ENCODE measurements at regions not wholly inside any gene's neighbourhood (a gene's known extent, or its start where the extent isn't known, plus 50 kb on each side); places are given as distances from the start of the nearest gene placed in this dataset.

DNA sequence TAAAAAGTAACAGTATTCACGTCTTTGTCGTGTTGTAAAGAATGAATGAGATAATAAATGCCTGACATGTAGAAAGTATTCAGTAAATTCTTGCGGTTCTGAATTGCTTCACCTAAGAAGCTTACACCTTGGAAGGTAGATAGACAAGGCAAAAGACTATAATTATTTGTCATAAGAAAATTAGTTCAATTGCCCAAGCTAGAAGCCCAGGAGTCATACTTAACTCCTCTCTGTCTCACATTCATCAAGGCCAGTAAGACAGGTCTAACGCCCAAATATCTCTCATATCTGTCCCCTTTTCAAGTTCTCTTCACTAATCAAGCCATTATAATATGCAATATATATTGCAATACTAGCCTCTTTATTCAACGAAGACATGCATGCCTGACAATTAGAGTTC lies 87.7 kb upstream of the AMOTL1 start:
- intact Hi-C loops (cut with micrococcal nuclease; ENCODE audit: unreplicated experiment) = no loop called here
- H2AFZ ChIP-seq = no peak overlapping the region
- H3K36me3 ChIP-seq (ENCODE audit: low read depth) = no peaks in the 10 kb centered on the region
- H3K4me3 ChIP-seq = no peak overlapping the region
- no peaks in the 10 kb centered on the region for H4K20me1 ChIP-seq (ENCODE audit: insufficient read depth)
- ChIA-PET POLR2A (ENCODE audit: unreplicated experiment) (no interaction called here), CTCF (no interaction called here)
- no peak overlapping the region for H3K4me2 ChIP-seq
- no peaks in the 10 kb centered on the region for H3K27me3 ChIP-seq (ENCODE audit: insufficient read depth, low read depth)
- no peaks in the 10 kb centered on the region for H3K79me2 ChIP-seq (ENCODE audit: low read depth)
- peaks cover 1% of the 10 kb centered on the region; the same call in 1 of the 2 replicates for H3K9me3 ChIP-seq (ENCODE audit: insufficient read depth, low read depth)
- no peak for DNase-seq
- no TSS peak for BruUV-seq (replicated peaks)
- no peaks in the 10 kb centered on the region for H3K9me2 ChIP-seq (ENCODE audit: insufficient read depth)
- TF ChIP-seq CTCF (conservative IDR thresholded peaks at IDR 0.05) = no peak
- no peak for TF ChIP-seq EZH2 (IDR thresholded peaks at IDR 0.05; ENCODE audit: low read depth)
- H3K4me1 ChIP-seq (replicated peaks; ENCODE audit: insufficient read depth) = peaks cover 44% of the 10 kb centered on the region
- H3K27ac ChIP-seq = no peak overlapping the region
- peaks cover 17% of the 10 kb centered on the region; the same call in 1 of the 2 replicates for H3F3A ChIP-seq (ENCODE audit: insufficient read depth, low read depth)

GRCh38 chr11:94681140-94681539 lies 87.0 kb upstream of the AMOTL1 start:
- Histone ChIP-seq H3K4me3 (no peak overlapping the region), H3K9me2 (ENCODE audit: insufficient read depth) (no peaks in the 10 kb centered on the region), H3K4me2 (no peak overlapping the region), H3F3A (ENCODE audit: insufficient read depth, low read depth) (peaks cover 17% of the 10 kb centered on the region; the same call in 1 of the 2 replicates), H4K20me1 (ENCODE audit: insufficient read depth) (no peaks in the 10 kb centered on the region), H3K79me2 (ENCODE audit: low read depth) (no peaks in the 10 kb centered on the region), H2AFZ (no peak overlapping the region), H3K9me3 (ENCODE audit: insufficient read depth, low read depth) (peaks cover 6% of the 10 kb centered on the region; the same call in 1 of the 2 replicates), H3K4me1 (replicated peaks; ENCODE audit: insufficient read depth) (peaks cover 38% of the 10 kb centered on the region), H3K27ac (no peak overlapping the region), H3K27me3 (ENCODE audit: insufficient read depth, low read depth) (no peaks in the 10 kb centered on the region), H3K36me3 (ENCODE audit: low read depth) (no peaks in the 10 kb centered on the region)
- BruUV-seq (replicated peaks) = no TSS peak
- DNase-seq = no peak
- intact Hi-C loops (cut with micrococcal nuclease; ENCODE audit: unreplicated experiment) = no loop called here
- no peak for TF ChIP-seq CTCF (conservative IDR thresholded peaks at IDR 0.05)
- CTCF ChIA-PET = no interaction called here
- POLR2A ChIA-PET (ENCODE audit: unreplicated experiment) = no interaction called here

DNA sequence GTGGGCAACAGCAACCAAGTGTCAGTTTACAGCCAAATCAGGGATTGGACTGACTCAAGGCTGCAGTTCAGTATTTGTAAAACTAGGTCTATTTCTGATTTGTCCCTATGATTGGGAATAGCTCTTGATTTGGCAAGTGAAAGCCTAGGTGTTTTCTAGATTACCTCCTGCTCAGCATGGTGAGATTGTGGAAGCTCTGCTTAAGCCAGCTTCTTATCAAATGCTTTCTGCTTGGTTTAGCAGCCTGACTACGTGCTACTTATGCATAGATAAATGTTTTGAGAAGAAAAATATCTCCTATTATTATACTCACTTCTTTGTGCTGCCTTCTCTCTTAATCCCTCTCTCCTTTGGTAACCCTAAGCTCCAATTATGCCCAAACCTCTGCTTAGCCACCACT lies 86.3 kb upstream of the AMOTL1 start:
- no peak overlapping the region for H3K27ac ChIP-seq
- no peaks in the 10 kb centered on the region for H3K36me3 ChIP-seq (ENCODE audit: low read depth)
- H3K4me1 ChIP-seq (replicated peaks; ENCODE audit: insufficient read depth) = peaks cover 32% of the 10 kb centered on the region
- no peak overlapping the region for H3K4me3 ChIP-seq
- intact Hi-C loops (cut with micrococcal nuclease; ENCODE audit: unreplicated experiment) = no loop called here
- no peak overlapping the region for H2AFZ ChIP-seq
- TF ChIP-seq CTCF (conservative IDR thresholded peaks at IDR 0.05) = no peak
- ChIA-PET CTCF (no interaction called here), POLR2A (ENCODE audit: unreplicated experiment) (interaction anchor here (0.5 kb wide), 1 partner anchor 40 kb away, joined by 12 read pairs; no protein-coding TSS in a partner anchor)
- no TSS peak for BruUV-seq (replicated peaks)
- peaks cover 17% of the 10 kb centered on the region; the same call in 1 of the 2 replicates for H3F3A ChIP-seq (ENCODE audit: insufficient read depth, low read depth)
- H3K9me3 ChIP-seq (ENCODE audit: insufficient read depth, low read depth) = peaks cover 12% of the 10 kb centered on the region; the same call in 1 of the 2 replicates
- no peaks in the 10 kb centered on the region for H4K20me1 ChIP-seq (ENCODE audit: insufficient read depth)
- H3K27me3 ChIP-seq (ENCODE audit: insufficient read depth, low read depth) = no peaks in the 10 kb centered on the region
- H3K79me2 ChIP-seq (ENCODE audit: low read depth) = no peaks in the 10 kb centered on the region
- DNase-seq = no peak
- no peak overlapping the region for H3K4me2 ChIP-seq
- H3K9me2 ChIP-seq (ENCODE audit: insufficient read depth) = no peaks in the 10 kb centered on the region
